Transverse colon (tissue), 4 donors: ENCODE measurements at regions not wholly inside any gene's neighbourhood (a gene's known extent, or its start where the extent isn't known, plus 50 kb on each side); places are given as distances from the start of the nearest gene placed in this dataset.

Experiments
- DNase-seq: peaks from one replicate; pipeline ENCODE4 v3.0.0-alpha.2; 2019
- H3K27ac ChIP-seq, 4 donors: fragments of 200-600 bp; sonication (generic); 2 replicates each; pipeline ENCODE4 v1.5.1; 2016 to 2018; ENCODE audit warnings: inconsistent platforms in 4 of 4
- H3K27me3 ChIP-seq: fragments of 200-600 bp; sonication (generic); 2 replicates; pipeline ENCODE4 v1.5.1; 2017; ENCODE audit warnings: inconsistent platforms
- H3K36me3 ChIP-seq, 4 donors: fragments of 200-600 bp; sonication (generic); 2 replicates each; pipeline ENCODE4 v1.5.1; 2017 to 2019; ENCODE audit warnings: inconsistent platforms in 4 of 4
- H3K4me1 ChIP-seq, 4 donors: fragments of 200-600 bp; sonication (generic); 2 replicates each; pipeline ENCODE4 v1.5.1; 2017 to 2020; ENCODE audit warnings: inconsistent platforms in 4 of 4
- H3K4me3 ChIP-seq, 4 donors: fragments of 200-600 bp; sonication (generic); 1 replicate in 1 of 4; 2 replicates in 3 of 4; pipeline versions ENCODE4 v1.5.1 to v1.6.1; 2017 to 2019; ENCODE audit warnings: inconsistent platforms in 4 of 4
- H3K9me3 ChIP-seq, 2 donors: fragments of 200-600 bp; sonication (generic); 2 replicates each; pipeline ENCODE4 v1.5.1; 2017 to 2019; ENCODE audit warnings: inconsistent platforms in 2 of 2
- CTCF ChIP-seq, 5 experiments: fragments of 200-600 bp in 3 of 5; fragments of 450-650 bp in 2 of 5; sonication (generic) in 3 of 5; IDR thresholded peaks; 1 replicate in 2 of 5; 2 replicates in 3 of 5; pipeline ENCODE4 v1.5.1; 2016 to 2017; ENCODE audit warnings: antibody characterized with exemption in 5 of 5, inconsistent platforms in 3 of 5, mild to moderate bottlenecking in 2 of 5, moderate library complexity in 1 of 5
- EP300 ChIP-seq: sonication (generic); formaldehyde crosslinking; IDR thresholded peaks from one replicate; pipeline ENCODE4 v1.6.1; 2017; ENCODE audit warnings: antibody characterized with exemption, low read depth
- POLR2A ChIP-seq: fragments of 450-650 bp; IDR thresholded peaks from one replicate; pipeline ENCODE4 v1.6.1; 2016; ENCODE audit warnings: antibody characterized with exemption, mild to moderate bottlenecking, moderate library complexity
- POLR2AphosphoS5 ChIP-seq, 3 donors: sonication (generic); formaldehyde crosslinking; IDR thresholded peaks; one replicate each; pipeline ENCODE4 v1.6.1; 2016; ENCODE audit warnings: antibody characterized with exemption in 3 of 3
- WGBS, 2 donors: methylation state at CpG; one replicate each; pipeline ENCODE4 v1.1.5; 2018; ENCODE audit warnings: low coverage in 1 of 2; 5-methylcytosine and 5-hydroxymethylcytosine counted together
- in situ Hi-C, 4 donors: fragments of 200-750 bp; cut with MboI; loops; one replicate each; pipeline versions ENCODE4 v1.15.0 to v1.15.1; 2017; ENCODE audit warnings: low sequenced_read_pairs in 3 of 4, low pct_ligation_motif_present in 1 of 4, low pct_unique_long_range_greater_than_20kb in 1 of 4
- intact Hi-C: fragments of 100-400 bp; cut with DNase I; formaldehyde crosslinking; loops from one replicate; pipeline ENCODE4 v1.15.1; 2023; ENCODE audit warnings: low total_unique reads

DNA sequence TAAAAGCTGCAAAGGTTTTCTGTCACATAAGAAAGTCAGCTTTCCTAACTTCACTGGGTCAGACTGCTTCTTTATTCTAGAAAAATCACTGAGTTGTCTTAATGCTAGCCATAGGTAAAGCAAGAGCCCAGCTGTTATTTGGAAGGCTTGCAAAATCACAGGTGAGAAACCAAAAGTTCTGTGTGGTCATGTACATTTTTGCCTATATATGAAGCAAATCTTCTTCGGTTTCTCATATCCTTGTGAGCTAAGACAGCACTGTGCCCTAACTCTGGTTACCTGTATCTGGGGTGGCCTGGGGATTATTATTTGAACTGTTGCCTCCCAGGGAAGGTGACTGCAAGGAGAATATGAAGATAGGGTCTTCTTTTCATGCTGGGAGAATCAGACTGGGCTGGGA, 444.9 kb upstream of the CLINT1 start:
- H3K36me3 ChIP-seq, result no peaks in the 10 kb centered on the region
- H3K27ac ChIP-seq, result no peak overlapping the region
- no peaks in the 10 kb centered on the region for H3K27me3 ChIP-seq
- H3K4me1 ChIP-seq, result no peaks in the 10 kb centered on the region
- no peaks in the 10 kb centered on the region for H3K9me3 ChIP-seq
- 85 to 100% methylated on average over 1 of the region's 1 CpG for WGBS, 2 donors
- TF ChIP-seq POLR2A (no peak), CTCF (IDR thresholded peaks at IDR 0.05) (no peak), POLR2AphosphoS5 (IDR thresholded peaks at IDR 0.05) (no peak), EP300 (no peak)
- no peak overlapping the region for H3K4me3 ChIP-seq
- intact Hi-C loops (no loop called here), in situ Hi-C loops (no loop called here)
- DNase-seq, result no peak

DNA sequence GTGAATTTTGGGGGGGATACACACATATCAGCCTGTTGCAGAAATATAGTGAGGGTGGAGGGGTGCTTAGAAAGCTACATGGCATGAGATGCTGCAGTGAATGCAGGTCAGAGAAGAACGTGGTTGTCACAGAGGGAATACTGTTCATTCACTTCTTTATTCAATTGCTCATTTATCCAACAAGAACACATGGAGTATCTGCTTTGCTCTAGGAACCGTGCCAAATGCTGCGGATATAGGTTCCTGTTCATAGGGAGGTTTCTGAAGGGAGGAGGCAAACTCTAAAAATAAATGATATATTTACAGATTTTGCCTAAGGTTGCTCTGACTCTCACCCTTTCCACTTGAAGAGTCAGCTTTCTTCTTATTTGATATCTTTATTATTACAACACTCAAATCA, 444.3 kb upstream of the CLINT1 start:
- Histone ChIP-seq H3K4me1 (no peaks in the 10 kb centered on the region), H3K27ac (no peak overlapping the region), H3K36me3 (no peaks in the 10 kb centered on the region), H3K9me3 (no peaks in the 10 kb centered on the region), H3K27me3 (no peaks in the 10 kb centered on the region), H3K4me3 (no peak overlapping the region)
- TF ChIP-seq CTCF (IDR thresholded peaks at IDR 0.05), result no peak
- no peak for TF ChIP-seq EP300
- no peak for TF ChIP-seq POLR2AphosphoS5 (IDR thresholded peaks at IDR 0.05)
- no peak for TF ChIP-seq POLR2A
- intact Hi-C loops (no loop called here), in situ Hi-C loops (no loop called here)
- no peak for DNase-seq
- 52 to 90% methylated on average over 3 of the region's 3 CpGs for WGBS, 2 donors

DNA sequence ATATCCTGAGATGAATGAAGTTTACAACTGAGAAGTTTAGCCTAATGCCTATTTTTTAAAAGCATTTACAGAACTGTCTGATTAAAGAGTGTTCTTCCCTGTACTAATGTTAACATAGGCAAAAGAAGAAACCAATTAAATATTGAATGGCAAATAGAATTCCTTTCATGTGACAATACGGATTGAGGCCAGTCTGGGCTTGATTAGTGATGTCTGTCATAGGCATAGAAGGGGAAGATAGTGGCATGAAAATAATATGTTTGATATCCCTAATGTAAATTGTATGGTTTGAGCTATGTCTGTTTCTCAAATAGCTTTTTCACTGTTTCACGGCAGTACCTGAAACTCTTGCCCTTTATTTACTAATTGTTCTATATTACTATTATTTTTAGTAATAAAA, 443.1 kb upstream of the CLINT1 start:
- intact Hi-C loops (no loop called here), in situ Hi-C loops (no loop called here)
- WGBS, 2 donors, result 95 to 100% methylated on average over 2 of the region's 2 CpGs
- H3K4me3 ChIP-seq, result no peak overlapping the region
- no peaks in the 10 kb centered on the region for H3K9me3 ChIP-seq
- H3K36me3 ChIP-seq, result no peaks in the 10 kb centered on the region
- DNase-seq, result no peak
- no peak overlapping the region for H3K27ac ChIP-seq
- H3K27me3 ChIP-seq, result no peaks in the 10 kb centered on the region
- no peak for TF ChIP-seq POLR2A
- TF ChIP-seq EP300, result no peak
- no peak for TF ChIP-seq CTCF (IDR thresholded peaks at IDR 0.05)
- TF ChIP-seq POLR2AphosphoS5 (IDR thresholded peaks at IDR 0.05), result no peak
- H3K4me1 ChIP-seq, result no peaks in the 10 kb centered on the region

- no peak overlapping the region for H3K27ac ChIP-seq
- no peaks in the 10 kb centered on the region for H3K9me3 ChIP-seq
- no peak overlapping the region for H3K4me3 ChIP-seq
- no peaks in the 10 kb centered on the region for H3K36me3 ChIP-seq
- intact Hi-C loops, result no loop called here
- in situ Hi-C loops, result no loop called here
- H3K4me1 ChIP-seq, result no peaks in the 10 kb centered on the region
- no peaks in the 10 kb centered on the region for H3K27me3 ChIP-seq
- no peak for TF ChIP-seq POLR2A
- TF ChIP-seq POLR2AphosphoS5 (IDR thresholded peaks at IDR 0.05), result no peak
- TF ChIP-seq EP300, result no peak
- no peak for TF ChIP-seq CTCF (IDR thresholded peaks at IDR 0.05)
- 28 to 42% methylated on average over 2 to 4 of the region's 4 CpGs for WGBS, 2 donors
- DNase-seq, result no peak
Observed at GRCh38 chr5:158301186-158301585, 442.2 kb upstream of the CLINT1 start.
